HG02678 (cell line): ENCODE measurements at regions not wholly inside any gene's neighbourhood (a gene's known extent, or its start where the extent isn't known, plus 50 kb on each side); places are given as distances from the start of the nearest gene placed in this dataset.

Source experiments
- ATAC-seq: cut with Tn5 transposase; IDR thresholded peaks from one replicate; pipeline ENCODE4 v1.9.1; 2021; ENCODE audit warnings: mild to moderate bottlenecking, moderate library complexity; ENCODE audit not compliant: unreplicated experiment

DNA sequence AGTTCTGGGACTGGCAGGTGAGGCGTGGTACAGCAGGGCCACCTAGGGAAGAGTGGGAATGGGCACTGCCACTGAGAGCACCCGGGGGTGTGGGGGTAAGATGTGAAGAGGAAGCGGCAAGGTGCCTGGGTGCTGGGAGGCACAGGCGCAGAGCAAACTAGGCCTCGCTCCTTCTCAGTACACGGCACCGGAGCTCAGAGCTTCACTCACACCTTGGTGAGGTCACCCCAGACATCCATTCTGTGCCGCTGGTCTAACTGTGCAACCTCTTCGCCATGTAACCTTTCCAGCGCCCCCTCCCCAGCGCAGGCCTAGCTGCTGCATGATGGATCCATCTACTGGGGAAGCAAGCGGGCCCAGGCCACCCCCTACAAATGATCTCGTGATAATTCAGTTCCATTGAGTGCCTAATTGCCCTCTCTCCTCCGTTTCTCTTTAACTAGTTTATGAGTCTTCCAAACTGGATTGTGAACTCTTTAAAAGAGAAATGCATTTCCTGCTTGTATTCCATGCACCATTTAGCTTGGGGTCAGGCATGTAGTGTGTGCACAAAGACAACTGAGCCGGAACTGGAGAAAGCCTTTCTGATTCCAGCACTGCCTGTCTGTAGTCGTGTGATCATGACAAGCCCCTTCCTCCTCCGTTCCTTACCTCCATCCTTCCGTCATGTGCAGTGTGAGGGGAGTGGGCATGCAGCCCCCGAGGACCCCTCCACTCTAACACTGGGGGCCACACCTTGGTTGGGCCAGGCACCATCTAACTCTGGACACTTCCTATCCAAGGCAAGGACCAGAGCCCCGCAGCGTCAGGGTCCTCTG, 1475.2 kb downstream of the TBC1D22A start:
- no peak for ATAC-seq

DNA sequence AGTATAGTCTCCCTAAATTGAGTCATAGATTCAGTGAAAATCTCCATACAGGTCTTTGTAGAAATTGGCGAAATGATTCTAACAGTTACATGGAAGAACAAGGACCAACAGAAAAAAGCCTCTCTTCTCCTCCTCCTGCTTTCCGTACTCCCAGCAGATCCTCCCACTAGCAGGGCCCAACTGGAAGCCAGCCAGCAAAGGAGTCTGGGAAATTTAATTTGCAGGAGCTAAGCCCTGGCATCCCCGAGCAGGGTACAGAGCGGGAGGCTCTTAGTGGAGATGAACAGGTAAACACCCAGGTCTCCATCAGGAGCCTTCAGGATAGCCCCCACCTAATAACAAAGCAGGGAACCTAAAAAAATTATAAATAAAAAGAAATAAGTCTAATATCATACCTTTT, 1473.8 kb downstream of the TBC1D22A start:
- no peak for ATAC-seq

DNA sequence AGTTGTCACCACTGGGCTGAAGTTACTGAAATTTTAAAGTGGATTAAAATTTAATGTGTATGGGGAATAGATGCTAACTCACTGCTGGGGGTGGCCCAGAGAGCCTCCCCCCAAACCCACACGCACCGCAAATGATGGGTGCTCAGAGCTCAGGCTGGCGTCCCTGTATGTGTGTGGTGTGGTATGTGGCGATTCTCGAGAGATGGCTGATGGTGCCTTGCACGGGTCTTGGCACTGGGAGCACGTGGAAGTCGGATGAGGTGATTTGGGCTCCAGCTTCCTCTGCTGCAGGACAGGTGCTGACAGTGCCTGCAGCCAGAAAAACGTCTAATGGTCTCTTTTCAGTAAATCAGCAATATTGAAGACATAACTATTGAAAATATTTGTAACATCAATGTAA, 1473.3 kb downstream of the TBC1D22A start:
- no peak for ATAC-seq

DNA sequence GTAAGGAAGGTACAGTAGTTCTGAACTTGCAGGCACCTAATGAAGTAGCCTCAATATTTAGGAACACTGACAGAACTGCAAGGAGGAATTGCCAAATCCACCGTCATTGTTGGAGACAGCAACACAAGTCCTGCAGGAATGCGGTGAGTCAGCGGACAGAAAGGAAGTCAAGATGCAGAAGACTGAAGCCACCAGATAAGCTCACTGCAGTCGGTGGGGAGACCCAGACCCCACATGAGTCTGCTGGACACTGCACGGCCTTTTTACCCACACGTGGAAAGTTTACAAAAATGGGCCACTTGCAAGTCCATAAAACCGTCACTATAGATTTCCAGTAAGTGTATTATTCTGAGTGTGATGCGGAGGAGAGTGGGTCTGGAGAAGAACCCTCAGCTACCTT, 1471.6 kb downstream of the TBC1D22A start:
- ATAC-seq = no peak

DNA sequence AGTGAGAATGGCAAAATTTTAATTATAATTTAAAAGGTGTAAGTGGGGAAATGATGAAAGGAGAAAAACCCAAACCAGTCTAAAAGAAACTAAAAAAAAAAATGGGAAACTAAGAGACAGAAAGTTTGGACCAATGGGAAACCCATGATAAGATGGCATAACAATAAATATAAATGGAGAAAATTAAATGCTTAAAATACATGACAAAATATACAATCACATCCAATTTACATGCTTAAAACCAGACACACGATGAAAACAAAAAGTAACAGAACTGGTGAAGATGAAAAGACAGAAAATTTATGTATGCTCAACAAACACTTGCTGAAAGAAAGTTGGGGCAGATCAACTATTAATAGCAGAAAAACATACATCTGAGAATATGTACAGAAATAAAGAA, 1471.1 kb downstream of the TBC1D22A start:
- no peak for ATAC-seq

DNA sequence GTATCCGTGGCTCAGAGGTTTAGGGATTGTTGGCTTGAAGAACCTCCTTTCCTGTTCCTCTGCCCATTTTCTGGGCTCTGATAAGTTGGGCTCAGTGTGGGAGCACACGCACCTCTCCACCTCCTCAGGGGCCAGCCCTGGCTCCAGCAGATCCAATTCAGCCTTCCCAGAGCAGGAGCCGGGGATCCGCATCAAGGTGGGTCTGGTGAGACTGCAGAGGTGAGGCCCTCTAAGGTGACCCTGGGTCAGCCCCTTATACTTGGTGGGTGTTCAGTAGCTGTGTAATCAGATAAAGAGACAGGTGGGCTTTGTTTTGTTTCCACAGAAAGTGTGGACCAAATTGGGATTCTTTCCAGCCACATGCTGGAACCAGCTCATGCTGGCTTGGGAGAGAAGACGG, 1466.0 kb downstream of the TBC1D22A start:
- no peak for ATAC-seq

DNA sequence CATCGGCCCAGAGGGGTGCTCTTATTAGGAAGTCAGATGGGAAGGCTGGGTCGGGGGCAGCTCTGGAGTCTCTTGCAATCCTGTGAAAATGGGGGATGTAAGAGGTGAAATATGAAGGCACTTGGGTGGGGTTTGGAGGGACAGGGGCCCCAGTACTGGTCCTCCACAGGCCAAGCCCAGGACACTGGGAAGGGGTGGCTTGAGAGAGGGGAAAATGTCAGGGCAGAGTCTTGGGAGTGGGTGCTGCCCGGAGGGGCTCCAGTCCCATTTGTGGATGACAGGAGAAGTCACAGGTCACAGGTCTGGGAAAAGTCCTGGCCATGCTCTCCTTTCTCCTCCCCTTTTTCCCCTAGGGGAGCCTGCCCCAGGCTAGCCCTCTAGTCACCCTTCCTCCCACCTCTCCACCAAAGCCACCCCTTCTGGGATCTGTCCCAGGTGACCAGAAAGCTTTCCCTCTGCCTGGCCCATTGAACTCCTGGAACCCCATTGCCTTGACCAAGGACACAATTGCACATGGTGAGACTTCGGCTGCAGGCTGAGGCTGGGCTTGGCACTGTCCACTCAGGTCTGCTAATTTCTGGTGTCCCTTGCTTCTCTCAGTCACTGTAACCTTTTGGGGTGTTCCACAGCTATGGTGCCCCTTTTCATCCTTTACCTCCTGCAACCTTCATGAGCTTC, 1465.0 kb downstream of the TBC1D22A start:
- ATAC-seq = no peak

DNA sequence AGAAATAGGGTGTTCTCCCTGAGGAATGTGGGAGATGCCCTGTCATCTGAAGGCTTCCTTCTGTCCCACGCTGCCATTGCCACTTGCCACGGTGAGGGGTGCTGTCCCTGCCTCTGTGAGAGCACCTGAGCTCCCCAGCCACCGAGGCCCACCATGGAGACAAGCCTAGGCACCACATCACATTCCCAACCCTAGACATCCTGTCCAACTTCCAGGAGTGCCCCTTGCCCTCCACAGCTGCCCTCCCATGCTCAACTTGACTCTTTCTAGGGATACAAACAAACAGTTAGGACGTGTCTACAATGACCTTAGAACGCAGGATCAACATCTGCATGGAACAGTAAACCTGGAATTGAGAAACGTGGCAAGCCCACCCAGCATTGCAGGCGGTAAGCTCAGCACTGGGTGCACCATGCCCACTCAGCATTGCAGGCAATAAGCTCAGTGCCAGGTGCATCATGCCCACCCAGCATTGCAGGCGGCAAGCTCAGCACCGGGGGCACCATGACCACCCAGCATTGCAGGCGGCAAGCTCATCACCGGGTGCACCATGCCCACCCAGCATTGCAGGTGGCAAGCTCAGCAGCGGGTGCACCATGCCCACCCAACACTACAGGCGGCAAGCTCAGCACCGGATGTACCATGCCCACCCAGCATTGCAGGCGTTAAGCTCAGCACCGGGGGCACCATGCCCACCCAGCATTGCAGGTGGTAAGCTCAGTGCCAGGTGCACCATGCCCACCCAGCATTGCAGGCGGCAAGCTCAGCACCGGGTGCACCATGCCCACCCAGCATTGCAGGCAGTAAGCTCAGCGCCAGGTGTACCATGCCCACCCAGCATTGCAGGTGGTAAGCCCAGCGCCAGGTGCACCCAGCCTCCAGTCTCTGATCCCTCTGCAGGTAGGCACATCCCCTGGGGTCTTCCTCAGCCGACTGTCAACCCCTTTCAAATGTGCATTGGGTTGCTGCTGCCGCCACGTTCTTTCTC, 1463.9 kb downstream of the TBC1D22A start:
- ATAC-seq = no peak

DNA sequence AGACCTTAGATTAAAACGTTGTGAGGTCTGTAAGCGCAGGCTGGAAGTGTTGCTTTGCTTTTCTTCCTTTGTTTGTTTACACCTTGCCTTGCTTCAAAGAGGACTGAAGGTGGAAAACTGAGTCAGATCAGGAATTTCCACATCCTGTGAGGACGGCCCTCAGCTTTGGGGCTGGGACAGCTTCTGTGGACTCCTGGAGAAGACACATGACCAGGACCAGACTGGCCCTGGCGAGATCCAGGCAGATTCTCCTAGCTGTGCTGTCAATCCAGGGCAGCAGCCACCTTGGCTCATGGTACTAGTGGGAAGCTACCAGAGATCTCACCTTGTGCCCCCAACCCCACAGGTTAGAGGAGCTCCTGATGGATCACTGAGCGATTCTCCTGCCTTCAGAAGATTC, 1461.9 kb downstream of the TBC1D22A start:
- no peak for ATAC-seq

DNA sequence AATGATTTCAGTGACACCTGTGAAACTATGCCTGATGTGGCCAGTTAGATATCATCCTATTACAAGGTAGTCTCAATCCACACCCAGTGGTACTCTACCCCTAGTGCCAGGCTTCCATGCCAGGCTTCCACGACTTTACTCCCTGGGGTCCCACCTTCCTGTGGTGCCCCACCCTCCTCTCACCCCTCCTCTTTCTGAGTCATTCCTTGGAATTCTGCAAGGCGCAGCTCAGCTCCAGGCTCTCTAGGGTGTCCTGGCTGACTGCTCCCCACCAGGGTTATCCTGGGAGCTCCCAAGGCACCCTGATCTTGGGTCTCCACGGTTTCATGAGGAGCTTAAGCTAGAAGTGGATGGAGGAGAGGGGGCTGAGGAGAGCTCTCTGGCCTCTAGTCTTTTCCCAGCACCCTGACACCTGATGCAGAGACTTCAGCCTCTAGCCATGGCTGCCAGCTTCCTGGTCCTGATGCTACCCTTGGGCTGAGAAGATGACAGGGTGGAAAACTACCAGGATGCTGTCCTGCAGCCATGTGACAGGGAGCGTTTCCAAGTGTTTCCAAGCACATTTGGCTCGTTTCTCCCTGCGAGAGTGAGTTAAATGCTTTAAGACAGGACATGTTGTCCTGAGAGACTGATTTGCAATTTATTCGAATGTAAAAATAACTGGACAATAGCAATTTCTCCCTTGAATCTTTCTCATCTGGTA, 1461.2 kb downstream of the TBC1D22A start:
- no peak for ATAC-seq

DNA sequence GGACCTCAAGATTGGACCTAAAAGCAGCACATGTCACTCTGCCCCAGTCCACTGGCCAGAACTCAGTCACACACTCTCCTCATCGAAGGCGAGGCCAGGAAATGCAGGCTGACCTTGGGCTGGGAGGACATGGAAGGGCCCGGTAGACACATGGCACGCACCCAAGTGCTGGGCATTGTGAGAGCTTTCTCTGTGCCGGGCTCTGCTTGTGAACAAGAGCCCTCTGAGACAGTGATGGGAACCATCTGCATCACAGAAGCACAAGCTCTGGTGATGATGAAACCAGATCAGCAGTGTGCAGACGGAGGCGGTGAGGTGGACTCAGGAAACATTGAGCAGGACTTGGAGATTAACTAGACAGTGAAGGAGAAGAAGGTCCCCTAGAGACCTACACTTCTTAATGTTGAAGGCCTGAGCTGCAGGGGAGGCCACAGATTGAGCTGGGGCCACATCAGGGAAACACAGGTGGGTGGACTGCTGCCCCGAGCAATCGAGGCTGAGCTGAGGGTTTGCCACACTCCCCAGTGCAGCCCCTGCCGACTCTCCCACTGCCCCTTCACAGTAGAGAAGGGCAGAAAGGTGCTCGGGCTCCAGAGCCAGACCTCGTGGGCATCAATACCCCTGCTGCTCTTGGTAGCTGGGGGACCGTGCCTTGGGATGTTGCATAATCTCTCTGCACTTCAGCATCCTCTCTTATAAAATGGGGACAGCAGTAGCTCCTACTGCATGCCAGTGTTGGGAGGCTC, 1460.5 kb downstream of the TBC1D22A start:
- no peak for ATAC-seq

DNA sequence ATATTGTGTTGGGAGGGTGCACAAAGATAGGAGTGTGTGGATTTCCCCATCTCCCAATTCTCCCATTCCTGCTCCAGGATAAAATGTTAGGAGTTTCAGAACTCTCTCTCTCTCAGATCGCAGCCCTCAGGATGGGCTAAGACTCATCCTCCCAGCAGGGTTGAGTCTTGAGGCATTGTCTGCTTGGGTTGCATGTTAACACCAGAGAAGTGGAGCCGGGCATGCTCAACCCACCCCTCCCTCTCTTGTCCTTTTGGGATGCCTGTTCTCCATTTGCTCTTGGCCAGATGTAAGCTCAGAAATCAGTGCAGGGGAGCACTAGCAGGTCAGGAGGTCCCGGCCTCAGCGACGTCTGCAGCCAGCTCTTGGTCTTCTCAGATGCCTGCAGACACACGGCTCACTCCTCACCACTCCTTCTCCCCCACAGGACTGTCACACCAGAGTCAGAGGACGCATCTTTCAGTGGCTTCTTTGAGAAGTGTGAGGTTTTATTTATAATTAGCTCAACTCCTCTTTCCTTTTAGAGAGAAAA, 1456.5 kb downstream of the TBC1D22A start:
- ATAC-seq = no peak

DNA sequence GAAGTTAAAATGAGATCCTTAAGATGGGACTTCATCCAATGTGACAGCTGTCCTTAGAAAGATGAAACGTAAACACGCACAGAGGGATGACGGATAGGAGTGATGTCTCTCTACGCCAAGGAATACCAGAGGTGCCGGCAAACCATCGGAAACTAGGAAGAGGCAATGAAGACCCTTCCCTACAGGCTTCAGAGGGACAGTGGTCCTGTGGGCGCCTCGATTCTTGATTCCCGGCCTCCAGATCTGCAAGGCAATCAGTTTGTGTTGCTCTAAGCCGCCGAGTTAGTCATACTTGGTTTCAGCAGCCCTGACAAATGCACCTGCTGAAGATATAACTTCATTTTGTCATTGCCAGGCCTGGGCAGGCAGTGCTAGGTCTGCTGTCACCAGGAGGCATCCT, 1455.1 kb downstream of the TBC1D22A start:
- no peak for ATAC-seq

DNA sequence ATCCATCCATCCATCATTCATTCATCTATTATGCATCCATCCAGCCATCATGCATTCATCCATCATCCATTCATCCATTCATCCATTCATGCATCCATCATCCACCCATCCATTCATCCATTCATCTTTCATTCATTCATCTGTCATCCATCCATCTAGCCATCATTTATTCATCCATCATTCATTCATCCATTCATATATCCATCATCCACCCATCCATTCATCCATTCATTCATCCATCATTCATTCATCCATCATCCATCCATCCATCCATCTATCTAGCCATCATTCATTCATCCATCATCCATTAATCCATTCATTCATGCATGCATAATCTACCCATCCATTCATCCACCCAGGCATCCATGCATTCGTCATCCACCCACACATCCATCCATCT, 1450.3 kb downstream of the TBC1D22A start:
- ATAC-seq = no peak

DNA sequence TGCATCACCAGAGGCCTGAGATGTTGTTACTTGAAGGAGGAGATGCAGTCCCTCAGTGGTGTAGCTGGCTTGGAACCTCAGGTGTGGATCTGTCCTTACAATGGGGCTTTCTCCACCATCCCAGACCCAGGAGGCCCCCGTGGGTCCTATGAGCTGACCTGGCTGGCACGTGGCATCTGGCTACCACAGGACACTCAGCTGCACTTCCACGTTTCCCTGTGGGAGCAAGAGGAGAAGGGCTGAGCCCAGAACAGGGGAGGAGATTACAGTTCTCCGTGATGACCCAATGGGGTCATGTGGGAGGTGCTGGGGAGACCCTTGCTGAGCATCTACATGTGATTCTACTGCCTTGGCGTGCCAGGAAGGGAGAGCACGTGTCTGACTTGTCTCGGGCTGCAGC, 1448.4 kb downstream of the TBC1D22A start:
- ATAC-seq = no peak

DNA sequence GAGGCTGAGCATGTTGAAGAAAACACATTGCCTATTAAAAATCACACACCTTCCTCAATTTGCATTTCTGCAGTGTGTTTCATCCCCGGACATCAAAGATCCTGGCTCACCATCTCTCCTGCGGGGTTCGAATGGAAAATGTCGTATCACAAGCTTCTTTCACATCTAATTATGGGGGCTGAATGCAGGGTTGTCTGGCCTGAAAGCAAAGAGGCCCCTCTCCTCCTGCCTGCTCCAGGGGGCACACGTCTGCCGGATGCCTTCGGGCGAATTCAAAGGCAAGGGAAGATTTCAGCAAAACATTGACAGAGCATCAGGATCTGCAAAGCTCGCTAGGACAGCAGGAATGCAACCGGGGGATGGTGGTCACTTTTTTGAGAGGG, 1447.7 kb downstream of the TBC1D22A start:
- no peak for ATAC-seq

DNA sequence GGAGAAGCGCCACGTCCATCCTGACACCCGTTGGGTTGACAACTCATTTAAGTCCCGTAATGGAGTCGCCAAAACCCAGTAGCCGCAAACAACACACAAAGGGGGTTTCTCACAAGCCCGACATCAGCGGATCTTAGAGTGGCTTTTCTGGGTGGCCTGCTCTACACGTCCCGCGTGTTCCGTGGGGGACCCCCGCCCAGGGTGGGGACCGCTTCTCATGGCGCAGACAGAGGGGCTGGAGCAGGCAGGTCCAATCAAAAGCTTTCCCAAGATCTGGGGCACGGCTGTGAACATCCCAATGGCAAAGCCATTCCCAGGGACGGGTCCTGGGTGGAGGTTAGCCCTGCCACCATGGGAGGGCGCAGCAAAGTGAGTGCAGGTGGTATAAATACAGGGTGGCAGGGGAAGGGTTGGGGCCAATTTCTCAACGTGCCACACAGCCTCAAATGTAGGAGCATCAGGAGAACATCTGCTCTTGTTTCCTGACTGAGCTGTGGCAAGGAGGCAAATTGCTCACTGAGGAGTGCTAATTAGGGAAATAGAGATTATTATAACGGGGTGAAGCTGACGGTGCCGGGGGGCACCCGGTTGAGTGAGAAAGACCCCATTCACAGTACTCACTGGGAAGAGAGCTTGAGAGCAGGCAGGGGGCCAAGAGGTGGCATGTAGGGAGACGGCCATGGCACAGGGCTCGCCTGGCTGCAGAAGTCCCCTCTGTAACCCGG, 1447.2 kb downstream of the TBC1D22A start:
- ATAC-seq = no peak

DNA sequence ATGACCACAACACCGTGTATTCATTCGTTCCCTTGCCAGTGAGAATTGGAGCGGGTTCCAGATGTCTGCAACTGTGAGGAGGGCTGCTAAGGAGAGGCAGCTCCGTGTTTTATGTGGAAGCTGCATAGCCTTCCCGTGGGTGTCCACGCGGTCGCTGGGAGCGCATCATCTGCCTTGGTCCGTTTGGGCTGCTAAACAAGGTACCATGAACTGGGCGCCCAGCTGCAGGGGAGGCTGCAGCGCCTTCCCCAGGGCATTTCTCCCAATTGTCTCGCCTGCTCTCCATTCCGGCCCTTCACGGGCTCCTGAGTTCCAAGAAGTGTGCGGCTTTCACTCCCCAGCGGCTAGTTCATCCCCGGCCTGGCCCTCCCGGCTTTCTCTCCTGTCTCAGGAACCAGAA, 1446.4 kb downstream of the TBC1D22A start:
- no peak for ATAC-seq

DNA sequence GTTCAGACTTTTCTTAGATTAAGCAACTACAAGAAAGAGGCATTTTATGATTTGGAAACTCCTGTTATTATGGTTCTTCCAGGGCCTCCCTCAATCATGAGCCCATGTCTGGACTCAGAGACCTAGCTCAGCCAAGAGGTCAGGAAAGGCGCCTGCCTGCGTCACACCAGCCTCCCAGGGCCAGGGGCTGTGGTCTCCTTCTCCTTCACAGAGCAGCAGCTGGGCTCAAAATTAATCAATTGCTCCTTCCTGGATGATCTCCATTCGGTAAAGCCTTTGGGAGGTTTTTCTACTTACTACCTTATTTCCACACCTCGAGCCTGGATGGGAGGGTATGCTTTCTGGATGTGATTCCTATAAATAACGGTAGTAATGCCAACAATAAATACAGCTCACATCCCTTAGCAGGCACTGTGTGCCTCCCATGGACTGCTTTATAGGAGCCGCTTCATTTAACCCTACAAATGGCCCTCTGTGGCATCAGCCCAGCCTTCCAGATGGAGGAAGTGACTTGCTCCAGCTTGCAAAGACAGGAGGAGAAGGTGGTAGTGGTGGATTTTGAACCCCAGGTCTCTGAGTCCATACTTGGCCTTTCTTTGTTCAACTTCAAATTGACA, 1445.6 kb downstream of the TBC1D22A start:
- no peak for ATAC-seq
